Activated gamma-delta T cell treated with anti-CD3 and anti-CD28 coated beads, Interleukin-2, amount 50 U/mL, for 16 hours (primary cell): ENCODE measurements at regions not wholly inside any gene's neighbourhood (a gene's known extent, or its start where the extent isn't known, plus 50 kb on each side); places are given as distances from the start of the nearest gene placed in this dataset.
"Not testable (repeated sequence)": the region's sequence is repeated elsewhere in the genome, so short reads cannot be mapped to it uniquely, and the experiment has no call there.

Experiments
- DNase-seq: peaks from one replicate; pipeline ENCODE4 v3.0.0-alpha.2; 2020; ENCODE audit warnings: low read depth

- DNase-seq: no peak
Measured at GRCh38 chr6:103313432-103313831, 1546.3 kb downstream of the HACE1 start.

- DNase-seq: not testable (repeated sequence)
Measured at GRCh38 chr6:103294376-103294775, 1565.3 kb downstream of the HACE1 start.

- no peak for DNase-seq
Measured at GRCh38 chr6:103284835-103285234, 1574.9 kb downstream of the HACE1 start.

GRCh38 chr6:103280417-103280816 is 1579.3 kb downstream of the HACE1 start:
- no peak for DNase-seq

- no peak for DNase-seq
Measured at GRCh38 chr6:103277936-103278335, 1581.8 kb downstream of the HACE1 start.

- DNase-seq: no peak
Measured at GRCh38 chr6:103273048-103273447, 1586.7 kb downstream of the HACE1 start.

GRCh38 chr6:103269581-103269980 is 1590.1 kb downstream of the HACE1 start:
- no peak for DNase-seq

- no peak for DNase-seq
Measured at GRCh38 chr6:103268335-103268734, 1591.4 kb downstream of the HACE1 start.

- no peak for DNase-seq
Measured at GRCh38 chr6:103264020-103264419, 1595.7 kb downstream of the HACE1 start.

GRCh38 chr6:103255132-103255531 is 1604.6 kb downstream of the HACE1 start:
- no peak for DNase-seq

- no peak for DNase-seq
Measured at GRCh38 chr6:103236923-103237322, 1622.8 kb downstream of the HACE1 start.

GRCh38 chr6:103231181-103231580 is 1628.5 kb downstream of the HACE1 start:
- DNase-seq: no peak

GRCh38 chr6:103215847-103216246 is 1643.9 kb downstream of the HACE1 start:
- DNase-seq: no peak

GRCh38 chr6:103210686-103211085 is 1649.0 kb downstream of the HACE1 start:
- DNase-seq: no peak

- no peak for DNase-seq
Measured at GRCh38 chr6:103198386-103198785, 1661.3 kb downstream of the HACE1 start.

GRCh38 chr6:103193413-103193812 is 1666.3 kb downstream of the HACE1 start:
- no peak for DNase-seq

GRCh38 chr6:103191391-103192093 is 1668.2 kb downstream of the HACE1 start:
- no peak for DNase-seq

- DNase-seq: no peak
Measured at GRCh38 chr6:103184776-103185175, 1674.9 kb downstream of the HACE1 start.

GRCh38 chr6:103183831-103184411 is 1675.8 kb downstream of the HACE1 start:
- DNase-seq: no peak

- DNase-seq: no peak
Measured at GRCh38 chr6:103178193-103178592, 1681.5 kb downstream of the HACE1 start.

- DNase-seq: no peak
Measured at GRCh38 chr6:103177791-103178190, 1681.9 kb downstream of the HACE1 start.

- DNase-seq: no peak
Measured at GRCh38 chr6:103175056-103175455, 1684.7 kb downstream of the HACE1 start.

- DNase-seq: no peak
Measured at GRCh38 chr6:103167345-103168071, 1692.2 kb downstream of the HACE1 start.
